Osteoblast (primary cell): ENCODE measurements at regions not wholly inside any gene's neighbourhood (a gene's known extent, or its start where the extent isn't known, plus 50 kb on each side); places are given as distances from the start of the nearest gene placed in this dataset.

Experiments
- DNase-seq: peaks from one replicate; pipeline ENCODE4 v3.0.0; 2011; ENCODE audit warnings: low spot score, mixed read lengths; ENCODE audit not compliant: insufficient read length; ENCODE audit errors: missing footprints
- H2AFZ ChIP-seq: 2 replicates; pipeline ENCODE4 v1.6.0; 2011; ENCODE audit warnings: mild to moderate bottlenecking, low read length
- H3K27ac ChIP-seq: 2 replicates; pipeline ENCODE4 v1.5.1; 2011; ENCODE audit warnings: mild to moderate bottlenecking, low read depth, low read length, moderate library complexity
- H3K27me3 ChIP-seq: 2 replicates; pipeline ENCODE4 v1.6.0; 2012; ENCODE audit warnings: mild to moderate bottlenecking, control low read depth, inconsistent platforms, low read length, moderate library complexity; ENCODE audit not compliant: insufficient read depth
- H3K36me3 ChIP-seq: 2 replicates; pipeline ENCODE4 v1.5.1; 2011; ENCODE audit warnings: mild to moderate bottlenecking, low read length, control low read depth, moderate library complexity; ENCODE audit not compliant: insufficient read depth
- H3K4me1 ChIP-seq: 2 replicates; pipeline ENCODE4 v1.5.1; 2011; ENCODE audit warnings: mild to moderate bottlenecking, low read length, control low read depth, moderate library complexity; ENCODE audit not compliant: insufficient read depth
- H3K4me2 ChIP-seq: 2 replicates; pipeline ENCODE4 v1.6.0; 2011; ENCODE audit warnings: mild to moderate bottlenecking, low read length; ENCODE audit not compliant: insufficient read depth
- H3K4me3 ChIP-seq: fragments of 200-600 bp; sonication (generic); 3 replicates; pipeline ENCODE4 v1.5.1; 2012; ENCODE audit warnings: mild to moderate bottlenecking, low read length, inconsistent platforms; ENCODE audit not compliant: insufficient read depth
- H3K79me2 ChIP-seq: 2 replicates; pipeline ENCODE4 v1.6.0; 2012; ENCODE audit warnings: mild to moderate bottlenecking, low read length, control low read depth, inconsistent platforms; ENCODE audit not compliant: insufficient read depth
- H3K9me3 ChIP-seq: 2 replicates; pipeline ENCODE4 v1.5.1; 2011; ENCODE audit warnings: low read depth, low read length, control low read depth
- H4K20me1 ChIP-seq: 2 replicates; pipeline ENCODE4 v1.6.0; 2012; ENCODE audit warnings: mild to moderate bottlenecking, low read length, control low read depth; ENCODE audit not compliant: insufficient read depth
- TF ChIP-seq, protein P1 (sequence below): IDR thresholded peaks from 2 replicates; pipeline ENCODE4 v1.5.1; 2011; ENCODE audit warnings: mild to moderate bottlenecking, low read depth, low read length, moderate library complexity; ENCODE audit errors: extremely low read depth

DNA sequence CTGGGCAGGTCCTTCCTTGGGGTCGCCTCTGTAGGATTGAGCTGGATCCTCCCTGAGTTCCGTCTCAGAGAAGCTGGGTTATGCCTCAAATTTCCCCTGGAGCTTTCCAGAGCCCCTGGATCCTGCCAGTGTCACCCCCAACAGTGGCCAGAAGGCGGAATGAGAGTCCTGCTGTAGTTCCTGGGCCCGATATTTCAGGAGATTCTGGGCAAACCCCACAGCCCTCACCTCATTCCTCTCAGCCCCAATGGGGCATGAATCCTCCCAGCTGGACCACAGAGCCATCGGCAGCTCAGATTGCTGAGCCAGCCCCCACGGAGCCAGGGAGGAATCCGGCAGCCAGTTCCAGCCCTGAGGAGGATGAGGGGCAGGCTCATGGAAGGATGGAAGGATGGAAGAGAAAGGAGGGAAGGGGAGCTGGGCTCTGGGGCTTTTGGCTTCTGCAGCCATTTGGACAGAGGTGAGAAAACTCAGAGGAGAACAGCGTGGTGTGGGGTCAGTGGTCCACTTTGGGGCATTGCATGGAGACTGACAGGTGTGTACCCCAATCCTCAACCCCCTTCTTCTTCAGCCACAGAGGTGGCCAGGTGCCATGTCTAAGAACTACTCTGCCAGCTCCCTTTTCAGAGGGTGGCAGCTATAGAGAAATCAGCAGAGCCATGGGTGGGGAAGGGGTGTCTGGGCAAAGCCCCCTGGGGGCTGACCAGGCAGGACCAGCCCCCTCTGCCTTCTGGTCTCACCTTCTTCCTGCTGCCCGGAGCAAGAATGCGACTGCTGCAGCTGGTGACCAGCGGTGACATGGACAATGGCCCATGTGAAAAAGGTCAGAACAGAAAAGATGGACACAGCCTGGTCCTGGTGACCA is 867.6 kb downstream of the TBC1D22A start:
- H3K36me3 ChIP-seq, result no peaks in the 10 kb centered on the region
- H3K27ac ChIP-seq, result no peak overlapping the region
- peaks cover 12% of the 10 kb centered on the region for H3K9me3 ChIP-seq
- H3K4me2 ChIP-seq, result no peak overlapping the region
- H2AFZ ChIP-seq, result no peak overlapping the region
- H3K79me2 ChIP-seq, result no peaks in the 10 kb centered on the region
- no peak for DNase-seq
- no peaks in the 10 kb centered on the region for H3K4me1 ChIP-seq
- H3K27me3 ChIP-seq, result no peaks in the 10 kb centered on the region
- TF ChIP-seq, protein P1, sequence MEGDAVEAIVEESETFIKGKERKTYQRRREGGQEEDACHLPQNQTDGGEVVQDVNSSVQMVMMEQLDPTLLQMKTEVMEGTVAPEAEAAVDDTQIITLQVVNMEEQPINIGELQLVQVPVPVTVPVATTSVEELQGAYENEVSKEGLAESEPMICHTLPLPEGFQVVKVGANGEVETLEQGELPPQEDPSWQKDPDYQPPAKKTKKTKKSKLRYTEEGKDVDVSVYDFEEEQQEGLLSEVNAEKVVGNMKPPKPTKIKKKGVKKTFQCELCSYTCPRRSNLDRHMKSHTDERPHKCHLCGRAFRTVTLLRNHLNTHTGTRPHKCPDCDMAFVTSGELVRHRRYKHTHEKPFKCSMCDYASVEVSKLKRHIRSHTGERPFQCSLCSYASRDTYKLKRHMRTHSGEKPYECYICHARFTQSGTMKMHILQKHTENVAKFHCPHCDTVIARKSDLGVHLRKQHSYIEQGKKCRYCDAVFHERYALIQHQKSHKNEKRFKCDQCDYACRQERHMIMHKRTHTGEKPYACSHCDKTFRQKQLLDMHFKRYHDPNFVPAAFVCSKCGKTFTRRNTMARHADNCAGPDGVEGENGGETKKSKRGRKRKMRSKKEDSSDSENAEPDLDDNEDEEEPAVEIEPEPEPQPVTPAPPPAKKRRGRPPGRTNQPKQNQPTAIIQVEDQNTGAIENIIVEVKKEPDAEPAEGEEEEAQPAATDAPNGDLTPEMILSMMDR, result no peak
- no peak overlapping the region for H3K4me3 ChIP-seq
- no peaks in the 10 kb centered on the region for H4K20me1 ChIP-seq

DNA sequence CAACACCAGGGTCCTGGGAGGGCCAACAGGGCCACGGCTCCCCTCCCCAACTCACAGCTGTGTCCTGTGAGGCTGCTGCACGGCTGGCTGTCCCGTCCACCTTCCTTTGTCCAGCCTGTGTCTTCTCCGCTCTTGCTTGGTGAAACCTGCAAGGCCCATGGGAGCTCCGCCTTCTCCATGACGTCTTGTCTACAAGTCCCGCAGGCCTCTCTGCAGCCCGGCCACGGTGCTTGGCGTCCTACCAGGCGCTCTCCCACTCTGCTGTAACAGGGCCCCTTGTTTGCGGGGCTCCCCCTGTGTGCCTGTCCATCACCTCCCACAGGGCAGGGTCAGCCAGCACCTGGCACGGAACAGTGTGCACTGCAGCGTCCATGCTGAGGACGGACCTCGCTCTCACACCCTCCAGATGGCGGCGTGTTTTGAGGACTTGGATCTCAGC is 866.8 kb downstream of the TBC1D22A start:
- Histone ChIP-seq H3K4me3 (no peak overlapping the region), H3K36me3 (no peaks in the 10 kb centered on the region), H3K4me1 (no peaks in the 10 kb centered on the region), H3K27me3 (no peaks in the 10 kb centered on the region), H3K4me2 (no peak overlapping the region), H3K79me2 (no peaks in the 10 kb centered on the region), H2AFZ (no peak overlapping the region), H3K27ac (no peak overlapping the region), H3K9me3 (peaks cover 12% of the 10 kb centered on the region), H4K20me1 (no peaks in the 10 kb centered on the region)
- no peak for DNase-seq
- TF ChIP-seq, protein P1, result no peak

DNA sequence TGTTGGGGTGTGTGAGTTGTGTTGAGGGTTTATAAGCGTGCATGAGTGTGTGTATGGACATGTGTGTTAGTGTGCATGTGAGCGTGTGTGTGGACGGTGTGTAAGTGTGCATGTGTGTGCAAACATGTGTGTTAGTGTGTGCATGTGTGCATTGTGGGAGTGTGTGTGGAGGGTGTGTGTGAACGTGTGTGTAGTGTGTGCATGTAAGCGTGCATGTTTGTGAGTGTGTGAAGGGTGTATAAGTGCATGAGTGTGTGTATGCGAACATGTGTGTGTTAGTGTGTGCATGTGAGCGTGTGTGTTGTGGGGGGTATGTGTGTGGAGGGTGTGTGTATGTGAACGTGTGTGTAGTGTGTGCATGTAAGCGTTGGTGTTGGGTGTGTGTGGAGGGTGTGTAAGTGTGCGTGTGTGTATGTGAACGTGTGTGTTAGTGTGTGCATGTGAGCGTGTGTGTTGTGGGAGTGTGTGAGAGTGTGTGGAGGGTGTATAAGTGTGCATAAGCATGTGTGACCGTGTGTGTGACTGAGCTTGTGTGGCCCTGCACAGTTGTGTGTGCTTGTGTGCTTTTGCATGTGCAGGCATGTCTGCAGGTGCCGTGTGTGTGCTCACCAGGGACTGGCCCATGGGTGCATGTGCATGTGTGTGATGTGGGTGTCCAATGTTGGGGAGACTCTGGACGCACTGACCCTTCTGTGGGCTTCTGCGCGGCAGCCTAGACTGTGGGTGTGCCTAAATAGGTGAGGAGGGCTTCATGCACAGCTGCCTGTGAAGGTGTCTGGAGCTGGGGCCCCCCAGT is 866.2 kb downstream of the TBC1D22A start:
- Histone ChIP-seq H3K36me3 (no peaks in the 10 kb centered on the region), H3K9me3 (peaks cover 12% of the 10 kb centered on the region), H3K4me3 (no peak overlapping the region), H4K20me1 (no peaks in the 10 kb centered on the region), H2AFZ (no peak overlapping the region), H3K79me2 (no peaks in the 10 kb centered on the region), H3K4me2 (no peak overlapping the region), H3K27me3 (no peaks in the 10 kb centered on the region), H3K4me1 (no peaks in the 10 kb centered on the region), H3K27ac (no peak overlapping the region)
- TF ChIP-seq, protein P1, result no peak
- DNase-seq, result no peak
